ENCODE measurements at regions not wholly inside any gene's neighbourhood (a gene's known extent, or its start where the extent isn't known, plus 50 kb on each side); places are given as distances from the start of the nearest gene placed in this dataset.

DNA sequence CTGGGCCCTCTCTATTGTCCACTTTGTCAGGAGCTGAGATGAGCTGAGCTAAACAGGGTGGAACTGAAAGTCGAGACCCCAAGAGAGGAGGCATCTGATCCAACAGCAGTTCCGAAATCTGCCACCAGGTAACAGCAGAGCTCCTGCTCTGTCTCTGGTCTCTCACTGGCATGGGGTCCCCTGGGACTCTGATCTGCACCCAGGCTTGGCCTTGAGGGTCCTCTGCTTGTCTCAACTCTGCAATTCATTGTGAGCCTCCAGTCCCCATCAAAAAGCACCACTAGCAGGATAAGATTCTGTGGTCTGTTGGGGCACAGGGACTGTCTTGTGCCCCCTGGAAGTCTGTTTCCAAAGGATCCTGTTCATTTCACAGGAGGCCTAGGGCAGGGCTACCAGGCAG lies 62.5 kb upstream of the TOP1 start:
- TF ChIP-seq EGR1 (IDR thresholded peaks at IDR 0.05; ENCODE audit: low read depth) (no peak), POLR2A (IDR thresholded peaks at IDR 0.05; ENCODE audit: borderline replicate concordance, extremely low read depth, insufficient read depth, insufficient read length) (no peak)
- TF ChIP-seq, protein P1, sequence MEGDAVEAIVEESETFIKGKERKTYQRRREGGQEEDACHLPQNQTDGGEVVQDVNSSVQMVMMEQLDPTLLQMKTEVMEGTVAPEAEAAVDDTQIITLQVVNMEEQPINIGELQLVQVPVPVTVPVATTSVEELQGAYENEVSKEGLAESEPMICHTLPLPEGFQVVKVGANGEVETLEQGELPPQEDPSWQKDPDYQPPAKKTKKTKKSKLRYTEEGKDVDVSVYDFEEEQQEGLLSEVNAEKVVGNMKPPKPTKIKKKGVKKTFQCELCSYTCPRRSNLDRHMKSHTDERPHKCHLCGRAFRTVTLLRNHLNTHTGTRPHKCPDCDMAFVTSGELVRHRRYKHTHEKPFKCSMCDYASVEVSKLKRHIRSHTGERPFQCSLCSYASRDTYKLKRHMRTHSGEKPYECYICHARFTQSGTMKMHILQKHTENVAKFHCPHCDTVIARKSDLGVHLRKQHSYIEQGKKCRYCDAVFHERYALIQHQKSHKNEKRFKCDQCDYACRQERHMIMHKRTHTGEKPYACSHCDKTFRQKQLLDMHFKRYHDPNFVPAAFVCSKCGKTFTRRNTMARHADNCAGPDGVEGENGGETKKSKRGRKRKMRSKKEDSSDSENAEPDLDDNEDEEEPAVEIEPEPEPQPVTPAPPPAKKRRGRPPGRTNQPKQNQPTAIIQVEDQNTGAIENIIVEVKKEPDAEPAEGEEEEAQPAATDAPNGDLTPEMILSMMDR (IDR thresholded peaks at IDR 0.05 in 2 of 3, conservative IDR thresholded peaks at IDR 0.05 in 1 of 3; ENCODE audit: borderline replicate concordance in 1 of 3, insufficient read depth in 1 of 3, low read depth in 2 of 3, low read length in 2 of 3) = peak in 2 of 3 experiments; percentile 52 to 53; a peak in 4 of 6 replicates
